ENCODE measurements at regions not wholly inside any gene's neighbourhood (a gene's known extent, or its start where the extent isn't known, plus 50 kb on each side); places are given as distances from the start of the nearest gene placed in this dataset.

DNA sequence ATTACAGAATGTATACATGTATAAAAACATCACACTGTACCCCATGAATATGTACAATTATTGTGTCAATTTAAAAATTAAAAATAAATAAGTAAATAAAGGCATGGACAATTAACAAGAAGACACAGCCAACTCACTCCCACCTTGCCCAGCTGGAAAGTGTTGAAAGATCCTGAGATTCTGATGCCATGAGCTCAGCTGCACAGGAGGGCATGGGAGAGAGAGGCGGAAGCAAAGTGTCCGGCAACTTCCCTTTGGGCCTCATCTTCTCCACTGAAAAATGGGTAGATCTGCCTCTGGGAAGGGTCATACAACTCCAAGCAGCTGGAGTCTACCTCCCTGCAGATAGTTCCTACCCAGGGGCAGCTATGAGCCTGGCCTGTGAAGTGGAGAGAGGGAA lies 277.3 kb downstream of the UACA start:
- no peaks in the 10 kb centered on the region for H3K36me3 ChIP-seq (ENCODE audit: insufficient read depth, low read length)
- H3K4me3 ChIP-seq = no peak overlapping the region
- no peak overlapping the region for H3K9ac ChIP-seq (ENCODE audit: insufficient read length)
- TF ChIP-seq FOXP2 (optimal IDR thresholded peaks at IDR 0.05; ENCODE audit: control extremely low read depth, extremely low read length, insufficient read depth) = no peak
- no peak for TF ChIP-seq POLR2AphosphoS5 (IDR thresholded peaks at IDR 0.05; ENCODE audit: borderline replicate concordance, low read depth, low read length)
- no peak for TF ChIP-seq EZH2 (IDR thresholded peaks at IDR 0.05)
- no peaks in the 10 kb centered on the region for H3K9me3 ChIP-seq (ENCODE audit: low read depth, low read length)
- no peak for DNase-seq (ENCODE audit: low read depth, low spot score)
- H3K27ac ChIP-seq = no peak overlapping the region

DNA sequence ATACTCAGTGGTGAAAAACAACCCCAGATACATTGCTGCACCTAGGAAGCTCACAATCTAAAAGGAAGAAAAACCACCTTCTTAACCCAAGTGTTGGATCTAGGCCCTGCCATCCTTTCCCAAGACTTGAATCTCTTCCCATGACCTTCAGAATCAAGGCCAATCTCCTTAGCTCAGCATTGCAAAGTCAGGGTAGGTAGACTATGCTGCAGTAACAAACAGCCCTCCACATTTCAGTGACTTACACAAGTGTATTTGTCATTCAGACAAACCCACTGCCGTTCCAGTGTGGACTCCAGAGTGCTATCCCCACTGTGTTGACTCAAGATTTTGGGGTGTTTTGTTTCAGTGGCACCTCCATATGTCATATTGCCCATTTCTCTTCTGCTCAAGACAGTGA lies 278.4 kb downstream of the UACA start:
- H3K4me3 ChIP-seq = no peak overlapping the region
- H3K36me3 ChIP-seq (ENCODE audit: insufficient read depth, low read length) = no peaks in the 10 kb centered on the region
- no peaks in the 10 kb centered on the region for H3K9me3 ChIP-seq (ENCODE audit: low read depth, low read length)
- no peak overlapping the region for H3K27ac ChIP-seq
- TF ChIP-seq POLR2AphosphoS5 (IDR thresholded peaks at IDR 0.05; ENCODE audit: borderline replicate concordance, low read depth, low read length) (no peak), EZH2 (IDR thresholded peaks at IDR 0.05) (no peak)
- no peak for DNase-seq (ENCODE audit: low read depth, low spot score)
- H3K9ac ChIP-seq (ENCODE audit: insufficient read length) = no peak overlapping the region

DNA sequence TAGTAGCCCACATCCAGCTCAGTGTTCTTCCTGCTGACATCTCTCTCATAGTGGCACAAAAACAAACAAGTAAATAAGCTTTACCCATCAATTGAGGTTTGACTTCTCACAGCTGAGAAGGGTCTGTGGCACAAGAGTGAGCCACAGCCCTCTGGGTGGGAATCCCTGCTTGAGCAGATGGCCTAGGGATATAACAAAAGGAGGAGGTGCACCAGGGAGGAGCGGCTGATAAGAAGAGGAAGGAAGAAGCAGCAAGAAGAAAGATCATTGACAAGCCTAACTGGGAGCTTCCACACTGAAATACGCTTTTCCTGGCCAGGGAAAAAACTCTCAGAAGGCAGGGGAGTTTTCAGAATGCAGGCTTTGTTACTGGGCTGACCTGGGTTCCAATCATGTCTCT lies 279.8 kb downstream of the UACA start:
- TF ChIP-seq FOXP2 (optimal IDR thresholded peaks at IDR 0.05; ENCODE audit: control extremely low read depth, extremely low read length, insufficient read depth) (no peak), EZH2 (IDR thresholded peaks at IDR 0.05) (no peak)
- no peak for DNase-seq (ENCODE audit: low read depth, low spot score)
- no peaks in the 10 kb centered on the region for H3K9me3 ChIP-seq (ENCODE audit: low read depth, low read length)
- H3K9ac ChIP-seq (ENCODE audit: insufficient read length) = no peak overlapping the region
- no peak overlapping the region for H3K27ac ChIP-seq
- H3K4me3 ChIP-seq = no peak overlapping the region
- no peaks in the 10 kb centered on the region for H3K36me3 ChIP-seq (ENCODE audit: insufficient read depth, low read length)

DNA sequence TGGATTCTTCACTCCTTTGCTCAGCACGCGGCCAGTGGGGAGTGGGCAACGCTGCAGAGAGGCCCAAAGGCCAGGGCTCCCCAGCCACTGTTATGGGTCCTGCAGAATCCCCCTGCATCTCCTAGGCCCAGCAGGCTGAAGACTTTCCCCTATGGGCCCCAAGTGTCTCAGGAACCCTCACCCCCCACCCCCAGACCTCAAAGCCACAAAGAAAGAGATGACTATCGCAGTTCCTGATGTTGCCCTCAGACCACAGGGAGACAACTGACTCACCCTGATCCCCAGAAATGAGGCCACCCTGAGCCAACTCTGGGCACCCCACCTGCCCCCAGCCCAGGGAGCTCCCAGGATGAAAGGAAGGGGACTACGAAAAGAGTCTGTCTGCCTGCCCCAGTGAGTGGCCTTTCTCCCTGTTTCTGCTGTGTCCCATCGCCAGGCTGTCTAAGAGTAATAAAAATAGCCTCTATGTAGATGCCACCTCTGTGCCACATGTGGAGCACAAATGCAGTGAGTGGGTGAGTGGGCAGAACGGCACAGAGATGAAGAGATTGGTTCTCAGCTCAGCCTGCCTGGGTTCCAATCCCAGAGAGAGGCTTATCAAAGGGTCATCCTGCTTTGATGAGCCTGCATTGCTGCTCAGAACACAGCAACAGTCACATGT lies 283.0 kb downstream of the UACA start:
- no peak for TF ChIP-seq EZH2 (IDR thresholded peaks at IDR 0.05)
- TF ChIP-seq FOXP2 (optimal IDR thresholded peaks at IDR 0.05; ENCODE audit: control extremely low read depth, extremely low read length, insufficient read depth) = no peak
- H3K9ac ChIP-seq (ENCODE audit: insufficient read length) = no peak overlapping the region
- H3K9me3 ChIP-seq (ENCODE audit: low read depth, low read length) = no peaks in the 10 kb centered on the region
- H3K36me3 ChIP-seq (ENCODE audit: insufficient read depth, low read length) = no peaks in the 10 kb centered on the region
- no peak for DNase-seq (ENCODE audit: low read depth, low spot score)
- no peak overlapping the region for H3K4me3 ChIP-seq
- H3K27ac ChIP-seq = no peak overlapping the region

DNA sequence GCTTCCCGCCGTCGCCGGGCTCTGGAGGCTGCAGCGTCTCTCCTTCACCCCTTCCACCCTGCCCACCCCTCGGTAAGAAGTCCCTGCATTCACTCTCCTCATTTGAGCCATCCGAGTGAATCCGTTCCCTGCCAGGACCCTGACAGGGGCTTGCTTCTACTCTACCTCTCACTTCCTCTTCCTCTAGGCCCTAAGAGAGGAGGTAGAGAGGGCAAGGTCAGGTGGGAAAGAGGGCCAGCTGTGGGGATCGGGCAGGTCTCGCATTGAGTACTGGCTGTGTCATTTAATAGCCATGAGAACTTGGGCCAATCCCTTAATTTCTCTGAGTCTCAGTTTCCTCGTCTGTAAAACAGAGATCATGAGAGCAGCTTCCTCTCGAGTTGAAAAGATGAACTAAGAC lies 283.6 kb downstream of the UACA start:
- DNase-seq (ENCODE audit: low read depth, low spot score) = no peak
- no peaks in the 10 kb centered on the region for H3K9me3 ChIP-seq (ENCODE audit: low read depth, low read length)
- H3K36me3 ChIP-seq (ENCODE audit: insufficient read depth, low read length) = no peaks in the 10 kb centered on the region
- no peak overlapping the region for H3K9ac ChIP-seq (ENCODE audit: insufficient read length)
- no peak overlapping the region for H3K27ac ChIP-seq
- TF ChIP-seq FOXP2 (optimal IDR thresholded peaks at IDR 0.05; ENCODE audit: control extremely low read depth, extremely low read length, insufficient read depth) (no peak), POLR2AphosphoS5 (IDR thresholded peaks at IDR 0.05; ENCODE audit: borderline replicate concordance, low read depth, low read length) (no peak), EZH2 (IDR thresholded peaks at IDR 0.05) (no peak)
- no peak overlapping the region for H3K4me3 ChIP-seq

DNA sequence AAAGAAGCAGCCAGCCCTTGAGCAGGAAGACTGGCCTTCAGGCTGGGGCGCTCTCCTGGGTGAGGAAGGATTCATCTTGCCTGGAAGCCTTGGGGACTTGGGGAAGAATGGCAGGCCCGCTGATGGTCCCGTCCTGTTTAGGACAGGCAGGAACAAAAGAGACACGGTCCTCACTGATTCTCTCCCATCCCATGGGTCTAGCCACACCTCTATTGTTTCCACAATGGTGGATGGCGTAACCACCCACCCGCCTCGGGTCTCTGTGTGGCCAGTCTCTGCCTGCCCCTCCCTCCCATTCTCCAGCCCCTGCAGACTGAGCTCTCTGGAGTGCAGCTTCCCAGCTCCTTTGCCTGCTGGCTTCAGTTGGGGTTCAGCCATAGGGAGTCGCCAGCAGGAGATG lies 284.3 kb downstream of the UACA start:
- TF ChIP-seq POLR2AphosphoS5 (IDR thresholded peaks at IDR 0.05; ENCODE audit: borderline replicate concordance, low read depth, low read length) = no peak
- no peak for TF ChIP-seq EZH2 (IDR thresholded peaks at IDR 0.05)
- no peak for TF ChIP-seq FOXP2 (optimal IDR thresholded peaks at IDR 0.05; ENCODE audit: control extremely low read depth, extremely low read length, insufficient read depth)
- DNase-seq (ENCODE audit: low read depth, low spot score) = no peak
- Histone ChIP-seq H3K4me3 (no peak overlapping the region), H3K9ac (ENCODE audit: insufficient read length) (no peak overlapping the region), H3K27ac (no peak overlapping the region), H3K36me3 (ENCODE audit: insufficient read depth, low read length) (no peaks in the 10 kb centered on the region), H3K9me3 (ENCODE audit: low read depth, low read length) (no peaks in the 10 kb centered on the region)

DNA sequence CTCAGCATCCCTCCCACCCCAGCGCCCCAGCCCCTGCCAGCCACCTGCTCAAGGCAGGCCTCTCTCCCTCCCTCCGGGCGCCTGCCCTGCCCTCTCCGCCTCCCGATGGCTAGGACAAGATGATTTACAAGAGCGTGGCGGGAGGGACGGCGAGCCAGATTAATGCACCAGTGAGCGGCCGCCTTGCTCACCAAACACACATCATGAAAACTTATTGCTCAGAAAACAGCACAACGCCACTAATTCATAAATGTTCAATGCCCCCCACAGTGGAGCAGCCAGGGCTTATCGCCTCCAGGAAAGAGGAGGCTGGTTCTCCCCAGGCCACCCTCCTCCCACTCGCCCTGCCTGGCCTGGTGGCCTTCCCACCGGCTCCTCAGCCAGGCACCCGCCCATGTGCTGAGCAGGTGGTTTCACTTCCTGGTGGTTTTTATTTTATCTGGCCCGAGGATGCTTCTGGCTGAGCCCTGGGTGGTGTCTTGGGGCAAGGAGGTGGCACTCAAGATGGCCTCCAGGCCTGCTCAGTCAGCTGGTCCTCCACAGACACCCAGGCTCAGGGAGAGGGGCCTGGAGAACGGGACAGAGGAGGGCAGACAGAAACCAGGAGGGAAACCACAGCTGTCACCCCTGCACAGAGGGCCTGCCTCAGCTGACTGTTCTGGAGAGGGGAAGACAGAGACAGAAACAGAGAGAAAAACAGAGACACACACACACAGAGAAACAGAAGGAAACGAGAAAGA lies 284.9 kb downstream of the UACA start:
- DNase-seq (ENCODE audit: low read depth, low spot score) = no peak
- Histone ChIP-seq H3K27ac (no peak overlapping the region), H3K36me3 (ENCODE audit: insufficient read depth, low read length) (no peaks in the 10 kb centered on the region), H3K9me3 (ENCODE audit: low read depth, low read length) (no peaks in the 10 kb centered on the region), H3K4me3 (no peak overlapping the region), H3K9ac (ENCODE audit: insufficient read length) (no peak overlapping the region)
- TF ChIP-seq FOXP2 (optimal IDR thresholded peaks at IDR 0.05; ENCODE audit: control extremely low read depth, extremely low read length, insufficient read depth) (no peak), EZH2 (IDR thresholded peaks at IDR 0.05) (no peak), POLR2AphosphoS5 (IDR thresholded peaks at IDR 0.05; ENCODE audit: borderline replicate concordance, low read depth, low read length) (no peak)

DNA sequence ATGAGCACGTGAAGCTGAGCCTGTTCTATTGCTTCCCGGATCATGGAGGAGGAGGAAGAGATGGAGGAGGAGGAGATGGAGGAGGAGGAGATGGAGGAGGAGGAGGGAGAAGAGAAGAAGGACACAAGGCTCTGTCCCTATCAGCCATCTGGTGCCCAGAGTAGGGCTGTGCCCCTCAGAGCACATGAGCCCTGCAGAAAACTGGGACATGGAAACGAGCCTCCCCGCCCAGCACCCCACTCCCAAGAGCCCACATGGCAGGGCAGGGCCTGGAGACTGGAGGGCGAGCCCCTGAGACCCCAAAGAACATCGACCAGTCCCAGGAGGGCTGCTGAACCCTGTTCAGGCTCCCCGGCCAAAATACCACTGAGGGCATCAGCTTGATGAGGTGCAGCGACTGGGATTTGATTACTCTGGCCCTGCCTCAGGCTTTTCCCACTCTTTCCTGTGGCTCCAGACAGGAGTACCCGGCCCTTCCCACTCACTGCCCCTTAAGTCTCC lies 285.6 kb downstream of the UACA start:
- Histone ChIP-seq H3K4me3 (no peak overlapping the region), H3K9me3 (ENCODE audit: low read depth, low read length) (no peaks in the 10 kb centered on the region), H3K36me3 (ENCODE audit: insufficient read depth, low read length) (no peaks in the 10 kb centered on the region), H3K27ac (no peak overlapping the region), H3K9ac (ENCODE audit: insufficient read length) (no peak overlapping the region)
- no peak for DNase-seq (ENCODE audit: low read depth, low spot score)
- TF ChIP-seq EZH2 (IDR thresholded peaks at IDR 0.05) (no peak), POLR2AphosphoS5 (IDR thresholded peaks at IDR 0.05; ENCODE audit: borderline replicate concordance, low read depth, low read length) (no peak), FOXP2 (optimal IDR thresholded peaks at IDR 0.05; ENCODE audit: control extremely low read depth, extremely low read length, insufficient read depth) (no peak)

DNA sequence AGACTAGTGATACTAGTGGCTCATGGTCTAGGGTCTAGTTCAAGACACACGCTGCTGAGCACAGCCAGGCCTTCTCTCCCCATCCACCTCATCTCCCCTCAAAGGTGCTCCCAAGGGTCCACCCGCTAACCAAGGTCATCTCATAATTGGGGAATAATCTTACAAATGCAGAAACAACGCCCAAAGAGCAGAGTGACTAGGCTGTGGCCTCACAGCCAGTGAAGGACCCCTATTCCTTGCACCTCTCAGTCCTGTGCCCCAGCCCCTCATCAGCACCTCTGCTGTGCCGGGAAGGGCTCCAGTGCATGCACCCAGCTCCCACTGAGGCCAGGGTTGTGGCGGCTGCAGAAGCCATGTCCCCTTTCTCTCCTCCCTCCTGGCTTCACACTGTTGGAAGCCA lies 286.9 kb downstream of the UACA start:
- Histone ChIP-seq H3K4me3 (no peak overlapping the region), H3K36me3 (ENCODE audit: insufficient read depth, low read length) (no peaks in the 10 kb centered on the region), H3K9ac (ENCODE audit: insufficient read length) (no peak overlapping the region), H3K9me3 (ENCODE audit: low read depth, low read length) (no peaks in the 10 kb centered on the region), H3K27ac (no peak overlapping the region)
- DNase-seq (ENCODE audit: low read depth, low spot score) = no peak
- TF ChIP-seq EZH2 (IDR thresholded peaks at IDR 0.05) (no peak), POLR2AphosphoS5 (IDR thresholded peaks at IDR 0.05; ENCODE audit: borderline replicate concordance, low read depth, low read length) (no peak), FOXP2 (optimal IDR thresholded peaks at IDR 0.05; ENCODE audit: control extremely low read depth, extremely low read length, insufficient read depth) (no peak)

All from SK-N-MC (cell line).